ELR (cell line): ENCODE measurements at regions not wholly inside any gene's neighbourhood (a gene's known extent, or its start where the extent isn't known, plus 50 kb on each side); places are given as distances from the start of the nearest gene placed in this dataset.
"Not testable (repeated sequence)": the region's sequence is repeated elsewhere in the genome, so short reads cannot be mapped to it uniquely, and the experiment has no call there.

Source experiments
- DNase-seq: peaks from one replicate; pipeline ENCODE4 v3.0.0-alpha.2; 2015; ENCODE audit warnings: low read depth

GRCh38 chr2:88860421-88861075 lies 169.1 kb downstream of the RPIA start:
- DNase-seq, result no peak

- DNase-seq, result no peak
Observed at GRCh38 chr2:88865801-88866371, 174.4 kb downstream of the RPIA start.

GRCh38 chr2:88866756-88867155 lies 175.3 kb downstream of the RPIA start:
- no peak for DNase-seq

- no peak for DNase-seq
Observed at GRCh38 chr2:88868861-88869260, 177.4 kb downstream of the RPIA start.

- no peak for DNase-seq
Observed at GRCh38 chr2:88870267-88870839, 178.9 kb downstream of the RPIA start.

- no peak for DNase-seq
Observed at GRCh38 chr2:88871336-88871735, 179.9 kb downstream of the RPIA start.

GRCh38 chr2:88873620-88874019 lies 182.1 kb downstream of the RPIA start:
- no peak for DNase-seq

GRCh38 chr2:88874063-88874657 lies 182.7 kb downstream of the RPIA start:
- peak; percentile 65 for DNase-seq

- DNase-seq, result no peak
Observed at GRCh38 chr2:88875736-88876135, 184.3 kb downstream of the RPIA start.

- DNase-seq, result peak; percentile 69
Observed at GRCh38 chr2:88880441-88880953, 189.0 kb downstream of the RPIA start.

GRCh38 chr2:88885275-88885674 lies 193.8 kb downstream of the RPIA start:
- no peak for DNase-seq

GRCh38 chr2:88885679-88886416 lies 194.4 kb downstream of the RPIA start:
- DNase-seq, result no peak

GRCh38 chr2:88887466-88887865 lies 196.0 kb downstream of the RPIA start:
- DNase-seq, result not testable (repeated sequence)

- no peak for DNase-seq
Observed at GRCh38 chr2:88892207-88892606, 200.7 kb downstream of the RPIA start.

- no peak for DNase-seq
Observed at GRCh38 chr2:88892788-88893187, 201.3 kb downstream of the RPIA start.

- DNase-seq, result no peak
Observed at GRCh38 chr2:88896971-88897370, 205.5 kb downstream of the RPIA start.

GRCh38 chr2:88897715-88898114 lies 206.2 kb downstream of the RPIA start:
- DNase-seq, result no peak

GRCh38 chr2:88903749-88904353 lies 212.4 kb downstream of the RPIA start:
- DNase-seq, result peak; percentile 55

- DNase-seq, result no peak
Observed at GRCh38 chr2:88913280-88913679, 221.8 kb downstream of the RPIA start.

GRCh38 chr2:88919087-88919738 lies 227.7 kb downstream of the RPIA start:
- DNase-seq, result peak; percentile 44

GRCh38 chr2:88920399-88920798 lies 228.9 kb downstream of the RPIA start:
- DNase-seq, result not testable (repeated sequence)
